ENCODE measurements at regions not wholly inside any gene's neighbourhood (a gene's known extent, or its start where the extent isn't known, plus 50 kb on each side); places are given as distances from the start of the nearest gene placed in this dataset.
"Not testable (repeated sequence)": the region's sequence is repeated elsewhere in the genome, so short reads cannot be mapped to it uniquely, and the experiment has no call there.

DNA sequence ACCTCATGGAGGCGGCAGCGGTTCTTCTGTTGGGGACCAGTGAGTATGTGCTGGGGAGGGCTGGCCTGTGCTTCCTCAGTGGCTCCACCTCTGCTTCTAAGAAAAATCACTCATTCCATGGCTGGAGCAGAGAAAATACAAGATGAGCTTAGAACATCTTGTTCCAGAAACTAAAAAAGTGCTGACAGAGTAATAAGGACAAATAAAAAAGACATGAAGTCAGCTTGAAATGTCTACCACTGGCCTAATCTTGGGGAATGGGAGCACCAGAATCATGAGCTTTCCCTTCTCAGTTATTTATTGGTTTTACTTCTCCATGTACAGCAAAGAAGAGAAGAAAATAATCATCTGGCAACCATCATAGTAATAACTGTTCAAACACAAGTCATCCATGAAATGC is 81.1 kb upstream of the TEKT4 start:
- H2AFZ ChIP-seq (replicated peaks; ENCODE audit: low read length, poor library complexity); H3K9ac ChIP-seq (ENCODE audit: low read depth, low read length); dilution Hi-C loops (cut with HindIII; ENCODE audit: low sequenced_read_pairs, unreplicated experiment); H3K23ac ChIP-seq (ENCODE audit: low read depth, low read length); H3K14ac ChIP-seq (replicated peaks; ENCODE audit: low read depth, low read length); intact Hi-C loops (cut with micrococcal nuclease); H3K4ac ChIP-seq (ENCODE audit: low read depth, low read length); H2AK5ac ChIP-seq (ENCODE audit: low read depth, low read length); H3K4me1 ChIP-seq (ENCODE audit: control insufficient read depth, insufficient read depth, low read length); ATAC-seq (ENCODE audit: low read depth); H3K27ac ChIP-seq (ENCODE audit: insufficient read depth, low read length); H4K8ac ChIP-seq (ENCODE audit: low read depth in 2 of 2, low read length in 2 of 2); POLR2A ChIA-PET (ENCODE audit: unreplicated experiment); H2BK15ac ChIP-seq (ENCODE audit: low read depth, low read length); H4K20me1 ChIP-seq (ENCODE audit: insufficient read depth, low read length); H2BK120ac ChIP-seq (ENCODE audit: low read depth, low read length); in situ Hi-C loops (cut with MboI; ENCODE audit: low sequenced_read_pairs); H4K5ac ChIP-seq (ENCODE audit: low read depth, low read length); H3K9me3 ChIP-seq (ENCODE audit: control insufficient read depth, insufficient read depth, low read length); H3K18ac ChIP-seq (ENCODE audit: low read depth, low read length); H2BK5ac ChIP-seq (ENCODE audit: low read depth, low read length, poor library complexity, severe bottlenecking); H3K36me3 ChIP-seq (ENCODE audit: control insufficient read depth, insufficient read depth, low read length); H3K79me1 ChIP-seq (ENCODE audit: low read depth in 1 of 2, low read length in 2 of 2); DNase-seq; H4K91ac ChIP-seq (ENCODE audit: insufficient read depth, low read depth, low read length); H3K4me3 ChIP-seq (ENCODE audit: insufficient read depth, low read depth, low read length); H2AK9ac ChIP-seq (replicated peaks; ENCODE audit: low read depth, low read length, poor library complexity); H3K4me2 ChIP-seq (ENCODE audit: low read depth, low read length); CTCF ChIA-PET; H3K27me3 ChIP-seq (ENCODE audit: control insufficient read depth, insufficient read depth, low read length); H3K56ac ChIP-seq (ENCODE audit: extremely low read depth, insufficient read depth, low read length); H3K9me1 ChIP-seq (ENCODE audit: insufficient read depth, low read length); BruUV-seq (replicated peaks); H2BK20ac ChIP-seq (ENCODE audit: low read depth, low read length): not testable (repeated sequence)
- TF ChIP-seq MAFK (IDR thresholded peaks at IDR 0.05; ENCODE audit: low read depth, low read length), result peak; percentile 21; the same call in 1 of the 2 replicates
- no CpG with 5 or more reads among the region's 2 CpGs for WGBS, 2 experiments (ENCODE audit: extremely low coverage in 2 of 2, insufficient read length in 1 of 2)
